Prostate gland (tissue), 2 donors: ENCODE measurements at regions not wholly inside any gene's neighbourhood (a gene's known extent, or its start where the extent isn't known, plus 50 kb on each side); places are given as distances from the start of the nearest gene placed in this dataset.

Experiments used
- DNase-seq: peaks from one replicate; pipeline ENCODE4 v3.0.0-alpha.2; 2019; ENCODE audit warnings: low spot score
- H3K27ac ChIP-seq, 2 donors: fragments of 200-600 bp; sonication (generic); 2 replicates each; pipeline ENCODE4 v1.5.1; 2017 to 2019
- H3K27me3 ChIP-seq: fragments of 200-600 bp; sonication (generic); replicated peaks from 2 replicates; pipeline ENCODE4 v1.5.1; 2019; ENCODE audit not compliant: insufficient read depth
- H3K36me3 ChIP-seq, 2 donors: fragments of 200-600 bp; sonication (generic); 1 replicate in 1 of 2; 2 replicates in 1 of 2; pipeline versions ENCODE4 v1.5.1 to v1.8.1; 2017 to 2019
- H3K4me1 ChIP-seq: fragments of 200-600 bp; sonication (generic); replicated peaks from 2 replicates; pipeline ENCODE4 v1.5.1; 2019
- H3K4me3 ChIP-seq, 2 donors: fragments of 200-600 bp; sonication (generic); 2 replicates each; pipeline ENCODE4 v1.5.1; 2017 to 2019
- H3K9me3 ChIP-seq: fragments of 200-600 bp; sonication (generic); 2 replicates; pipeline ENCODE4 v1.5.1; 2017
- POLR2A ChIP-seq: fragments of 450-650 bp; IDR thresholded peaks from one replicate; pipeline ENCODE4 v1.6.1; 2016; ENCODE audit warnings: antibody characterized with exemption, mild to moderate bottlenecking
- POLR2AphosphoS5 ChIP-seq: sonication (generic); formaldehyde crosslinking; IDR thresholded peaks from one replicate; pipeline ENCODE4 v1.6.1; 2017; ENCODE audit warnings: antibody characterized with exemption
- WGBS: methylation state at CpG from one replicate; pipeline ENCODE4 v1.1.5; 2018; 5-methylcytosine and 5-hydroxymethylcytosine counted together
- intact Hi-C: fragments of 100-400 bp; cut with DNase I; formaldehyde crosslinking; loops from one replicate; pipeline ENCODE4 v1.14.2; 2022
- TF ChIP-seq, protein P1 (sequence below), 4 experiments: fragments of 200-600 bp in 2 of 4; fragments of 450-650 bp in 2 of 4; sonication (generic) in 2 of 4; IDR thresholded peaks; 1 replicate in 3 of 4; 2 replicates in 1 of 4; pipeline ENCODE4 v1.5.1; 2016 to 2019; ENCODE audit warnings: antibody characterized with exemption in 4 of 4, mild to moderate bottlenecking in 2 of 4, moderate library complexity in 2 of 4

- Histone ChIP-seq H3K27ac (peak overlapping the region in 1 of 2 donors; percentile 11), H3K9me3 (no peaks in the 10 kb centered on the region), H3K4me1 (peaks cover 11% of the 10 kb centered on the region), H3K27me3 (peaks cover 13% of the 10 kb centered on the region), H3K4me3 (peak overlapping the region; percentile 45 to 52), H3K36me3 (no peaks in the 10 kb centered on the region)
- TF ChIP-seq POLR2AphosphoS5 (no peak), POLR2A (no peak)
- TF ChIP-seq, protein P1, sequence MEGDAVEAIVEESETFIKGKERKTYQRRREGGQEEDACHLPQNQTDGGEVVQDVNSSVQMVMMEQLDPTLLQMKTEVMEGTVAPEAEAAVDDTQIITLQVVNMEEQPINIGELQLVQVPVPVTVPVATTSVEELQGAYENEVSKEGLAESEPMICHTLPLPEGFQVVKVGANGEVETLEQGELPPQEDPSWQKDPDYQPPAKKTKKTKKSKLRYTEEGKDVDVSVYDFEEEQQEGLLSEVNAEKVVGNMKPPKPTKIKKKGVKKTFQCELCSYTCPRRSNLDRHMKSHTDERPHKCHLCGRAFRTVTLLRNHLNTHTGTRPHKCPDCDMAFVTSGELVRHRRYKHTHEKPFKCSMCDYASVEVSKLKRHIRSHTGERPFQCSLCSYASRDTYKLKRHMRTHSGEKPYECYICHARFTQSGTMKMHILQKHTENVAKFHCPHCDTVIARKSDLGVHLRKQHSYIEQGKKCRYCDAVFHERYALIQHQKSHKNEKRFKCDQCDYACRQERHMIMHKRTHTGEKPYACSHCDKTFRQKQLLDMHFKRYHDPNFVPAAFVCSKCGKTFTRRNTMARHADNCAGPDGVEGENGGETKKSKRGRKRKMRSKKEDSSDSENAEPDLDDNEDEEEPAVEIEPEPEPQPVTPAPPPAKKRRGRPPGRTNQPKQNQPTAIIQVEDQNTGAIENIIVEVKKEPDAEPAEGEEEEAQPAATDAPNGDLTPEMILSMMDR (IDR thresholded peaks at IDR 0.05): no peak
- intact Hi-C loops: loop anchor here (2.0 to 10.0 kb wide), 2 partner anchors 178 to 420 kb away; no protein-coding TSS in a partner anchor
- no peak for DNase-seq
- 3% methylated on average over 29 of the region's 29 CpGs for WGBS
Measured at GRCh38 chr19:30226464-30227011, 145.6 kb upstream of the ZNF536 start.

- no peak for DNase-seq
- Histone ChIP-seq H3K27me3 (peaks cover 13% of the 10 kb centered on the region), H3K9me3 (no peaks in the 10 kb centered on the region), H3K36me3 (no peaks in the 10 kb centered on the region), H3K27ac (peak overlapping the region in 1 of 2 donors; percentile 42), H3K4me3 (peak overlapping the region; percentile 45 to 52), H3K4me1 (peaks cover 11% of the 10 kb centered on the region)
- WGBS: under 1% methylated on average over 30 of the region's 35 CpGs
- TF ChIP-seq POLR2AphosphoS5 (no peak), POLR2A (no peak)
- TF ChIP-seq, protein P1 (IDR thresholded peaks at IDR 0.05): no peak
- intact Hi-C loops: loop anchor here (2.0 to 10.0 kb wide), 2 partner anchors 178 to 420 kb away; no protein-coding TSS in a partner anchor
Measured at GRCh38 chr19:30227012-30227621, 145.1 kb upstream of the ZNF536 start.

DNA sequence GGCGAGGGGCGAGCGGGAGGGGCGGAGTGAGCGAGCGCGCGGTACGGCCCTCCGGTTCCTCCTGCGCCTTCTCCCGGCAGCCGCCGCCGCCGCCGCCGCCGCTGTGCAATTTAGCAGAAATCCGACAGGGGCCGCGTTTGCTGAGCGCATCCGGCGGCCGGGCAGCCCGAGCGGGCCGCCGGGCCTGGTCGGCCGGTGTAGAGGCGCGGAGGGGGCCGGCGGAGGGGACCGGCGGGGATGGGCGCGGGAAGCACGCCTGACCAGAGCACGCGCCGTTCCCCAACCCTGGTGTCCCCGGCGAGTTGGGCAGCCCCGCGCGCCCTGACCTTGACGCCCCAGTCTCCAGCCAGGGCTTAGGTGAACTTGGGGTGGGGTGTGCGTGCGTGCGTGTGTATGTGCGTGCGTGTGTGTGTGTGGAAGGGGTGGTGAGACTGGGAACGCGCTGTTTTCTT is 144.5 kb upstream of the ZNF536 start:
- Histone ChIP-seq H3K4me1 (peaks cover 11% of the 10 kb centered on the region), H3K4me3 (peak overlapping the region; percentile 45 to 52), H3K27me3 (peaks cover 13% of the 10 kb centered on the region), H3K9me3 (no peaks in the 10 kb centered on the region), H3K27ac (peak overlapping the region; percentile 7 to 42), H3K36me3 (no peaks in the 10 kb centered on the region)
- TF ChIP-seq, protein P1 (IDR thresholded peaks at IDR 0.05): peak; percentile 20 to 64 (median 45)
- TF ChIP-seq POLR2A: no peak
- DNase-seq: peak; percentile 39
- intact Hi-C loops: loop anchor here (2.0 to 10.0 kb wide), 2 partner anchors 177 to 419 kb away; no protein-coding TSS in a partner anchor
- WGBS: under 1% methylated on average over 43 of the region's 57 CpGs

DNA sequence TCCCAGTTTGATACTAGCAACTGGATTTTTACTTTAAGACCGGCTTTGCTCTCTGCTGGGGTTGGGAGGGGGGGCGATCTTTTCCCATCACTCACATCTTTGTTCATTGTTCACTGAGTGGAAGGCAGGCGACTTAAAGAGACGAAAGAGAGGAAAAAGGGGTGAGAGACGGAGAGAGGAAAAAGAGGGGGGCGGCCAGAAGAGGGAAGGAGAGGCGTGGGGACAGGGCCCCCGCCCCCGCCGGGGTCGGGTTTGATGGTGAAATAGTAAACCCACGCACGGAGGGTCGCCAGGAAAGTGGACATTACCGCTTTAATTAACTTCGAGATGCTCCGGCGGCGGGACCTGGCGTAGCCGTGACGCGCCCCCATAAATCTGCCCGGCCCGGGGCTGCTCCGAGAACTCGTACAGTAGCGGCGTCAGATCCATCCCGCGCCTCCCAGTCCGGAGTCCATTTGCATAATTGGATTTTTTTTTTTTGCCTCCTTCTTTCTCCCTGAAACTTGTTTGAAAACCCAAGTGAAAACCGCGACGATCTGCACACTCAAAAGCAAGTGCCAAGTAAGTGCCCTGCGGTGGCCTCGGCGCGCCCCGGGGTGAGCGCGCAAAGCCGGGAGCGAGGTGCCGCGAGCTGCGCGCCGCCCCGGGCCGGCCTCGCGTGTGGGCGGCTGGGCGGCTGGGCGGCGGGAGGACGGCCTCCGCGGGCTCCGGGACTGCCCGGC is 143.9 kb upstream of the ZNF536 start:
- Histone ChIP-seq H3K36me3 (no peaks in the 10 kb centered on the region), H3K4me3 (peak overlapping the region; percentile 45 to 52), H3K9me3 (no peaks in the 10 kb centered on the region), H3K27ac (peak overlapping the region; percentile 42 to 50), H3K27me3 (peaks cover 13% of the 10 kb centered on the region), H3K4me1 (peaks cover 11% of the 10 kb centered on the region)
- TF ChIP-seq, protein P1 (IDR thresholded peaks at IDR 0.05): no peak
- TF ChIP-seq POLR2AphosphoS5 (no peak), POLR2A (no peak)
- intact Hi-C loops: loop anchor here (10.0 kb wide), 1 partner anchor 177 kb away; no protein-coding TSS in a partner anchor
- under 1% methylated on average over 59 of the region's 62 CpGs for WGBS
- no peak for DNase-seq
